Heart left ventricle (tissue), 16 donors: ENCODE measurements at regions not wholly inside any gene's neighbourhood (a gene's known extent, or its start where the extent isn't known, plus 50 kb on each side); places are given as distances from the start of the nearest gene placed in this dataset.

Experiments used
- ATAC-seq, 4 donors: fragments of 200-7000 bp; cut with Tn5 transposase; one replicate each; pipeline ENCODE4 v1.9.1; 2020 to 2022; ENCODE audit warnings: moderate library complexity in 4 of 4, mild to moderate bottlenecking in 3 of 4, moderate number of reproducible peaks in 1 of 4
- DNase-seq, 5 donors: peaks; one replicate each; pipeline ENCODE4 v3.0.0-alpha.2; 2020
- H3K27ac ChIP-seq, 12 donors: fragments of 200-600 bp; sonication (generic) in 4 of 12; one replicate each; pipeline versions ENCODE4 v1.5.0 to v1.8.0; 2016 to 2022; ENCODE audit warnings: mild to moderate bottlenecking in 2 of 12
- H3K27me3 ChIP-seq, 9 donors: fragments of 200-600 bp; sonication (generic) in 2 of 9; one replicate each; pipeline versions ENCODE4 v1.5.1 to v1.8.0; 2016 to 2022; ENCODE audit warnings: mild to moderate bottlenecking in 3 of 9
- H3K36me3 ChIP-seq, 9 donors: fragments of 200-600 bp; sonication (generic) in 2 of 9; one replicate each; pipeline versions ENCODE4 v1.5.0 to v1.8.0; 2018 to 2022; ENCODE audit warnings: mild to moderate bottlenecking in 2 of 9
- H3K4me1 ChIP-seq, 12 donors: fragments of 200-600 bp; sonication (generic) in 4 of 12; one replicate each; pipeline versions ENCODE4 v1.5.0 to v1.8.0; 2016 to 2022; ENCODE audit warnings: mild to moderate bottlenecking in 3 of 12
- H3K4me3 ChIP-seq, 12 donors: fragments of 200-600 bp; sonication (generic) in 4 of 12; one replicate each; pipeline versions ENCODE4 v1.5.0 to v1.8.0; 2017 to 2022; ENCODE audit warnings: mild to moderate bottlenecking in 9 of 12, moderate library complexity in 4 of 12
- H3K9me3 ChIP-seq, 12 donors: fragments of 200-600 bp; sonication (generic) in 4 of 12; one replicate each; pipeline versions ENCODE4 v1.5.0 to v1.8.0; 2016 to 2022; ENCODE audit warnings: mild to moderate bottlenecking in 1 of 12
- CTCF ChIP-seq, 12 donors: fragments of 200-600 bp; sonication (generic) in 4 of 12; IDR thresholded peaks; one replicate each; pipeline versions ENCODE4 v1.5.0 to v1.8.0; 2018 to 2022; ENCODE audit warnings: antibody characterized with exemption in 12 of 12, mild to moderate bottlenecking in 5 of 12
- POLR2A ChIP-seq, 2 donors: fragments of 450-650 bp; IDR thresholded peaks; one replicate each; pipeline ENCODE4 v1.6.1; 2017; ENCODE audit warnings: antibody characterized with exemption in 2 of 2, mild to moderate bottlenecking in 2 of 2, moderate library complexity in 2 of 2
- WGBS, 4 donors: extraction: QIAGEN DNeasy Blood & Tissue Kit in 2 of 4; methylation state at CpG; one replicate each; pipeline versions ENCODE4 v1.1.5 to v1.1.7; 2013 to 2018; 5-methylcytosine and 5-hydroxymethylcytosine counted together
- intact Hi-C, 10 donors: fragments of 100-400 bp; cut with DNase I; formaldehyde crosslinking; loops; one replicate each; pipeline versions ENCODE4 v1.11.1 to v1.14.2; 2022
- donor health status: ischemic (EF 13 %, LVEDD 7.1; RV severe dilation, severe dysfunction).
- donor health status: healthy with polysubstance abuse.
- donor health status: DM: no; HTN: yes; CAD: no.
- donor health status: DM: no; HTN: no; CAD: no.
- donor health status: ischemic (EF 25% LVEDD 6.9; RV normal size, moderate dysfunction).
- donor health status: ischemic (EF 25% LVEDD 5.7; RV mildly dilated, moderate dysfunction).
- donor health status: healthy.
- donor health status: DM: yes; HTN: yes; CAD: no.
- donor health status: ischemic (EF 35%, LVEDD 5.7; RV mildly dilated, moderate dysfunction).
- donor health status: nonischemic (EF 11% LVEDD 7.7; RV severe dilation, severe dysfunction).
- donor health status: DM: yes; HTN: yes; CAD: no.
- donor health status: PGD.
- donor health status: ischemic (EF 29% LVEDD 5.4; RV normal size, mild dysfunction).
- donor health status: nonischemic (EF 23%, LVEDD 6.1; RV moderate dilation, normal function).

GRCh38 chr7:27423290-27423689, 180.7 kb downstream of the EVX1 start:
- TF ChIP-seq CTCF (IDR thresholded peaks at IDR 0.05), result no peak
- no peak for TF ChIP-seq POLR2A (IDR thresholded peaks at IDR 0.05)
- Histone ChIP-seq H3K27me3 (peaks cover 0 to 5% (median 0%) of the 10 kb centered on the region in 9 donors), H3K4me1 (peaks cover 0 to 11% (median 0%) of the 10 kb centered on the region in 12 donors), H3K36me3 (no peaks in the 10 kb centered on the region), H3K9me3 (peaks cover 0 to 6% (median 0%) of the 10 kb centered on the region in 12 donors), H3K27ac (no peak overlapping the region), H3K4me3 (no peak overlapping the region)
- DNase-seq, result no peak
- no peak for ATAC-seq
- WGBS, 4 donors, result 85 to 87% (median 87%) methylated on average over 8 of the region's 8 CpGs
- intact Hi-C loops, result no loop called here

GRCh38 chr7:27423821-27424220, 181.2 kb downstream of the EVX1 start:
- TF ChIP-seq CTCF (IDR thresholded peaks at IDR 0.05), result no peak
- TF ChIP-seq POLR2A (IDR thresholded peaks at IDR 0.05), result no peak
- WGBS, 4 donors, result 73 to 95% (median 88%) methylated on average over 10 of the region's 10 CpGs
- no peak for DNase-seq
- Histone ChIP-seq H3K4me3 (no peak overlapping the region), H3K36me3 (no peaks in the 10 kb centered on the region), H3K4me1 (peaks cover 0 to 11% (median 0%) of the 10 kb centered on the region in 12 donors), H3K27ac (no peak overlapping the region), H3K27me3 (peaks cover 0 to 5% (median 0%) of the 10 kb centered on the region in 9 donors), H3K9me3 (peaks cover 0 to 6% (median 0%) of the 10 kb centered on the region in 12 donors)
- intact Hi-C loops, result no loop called here
- ATAC-seq, result no peak

- WGBS, 4 donors, result 41 to 53% (median 47%) methylated on average over 3 of the region's 3 CpGs
- Histone ChIP-seq H3K27me3 (peaks cover 0 to 5% (median 0%) of the 10 kb centered on the region in 9 donors), H3K9me3 (peaks cover 0 to 6% (median 0%) of the 10 kb centered on the region in 12 donors), H3K36me3 (no peaks in the 10 kb centered on the region), H3K4me3 (no peak overlapping the region), H3K27ac (no peak overlapping the region), H3K4me1 (peaks cover 0 to 11% (median 0%) of the 10 kb centered on the region in 12 donors)
- intact Hi-C loops, result no loop called here
- DNase-seq (no peak), ATAC-seq (no peak)
- TF ChIP-seq CTCF (IDR thresholded peaks at IDR 0.05), result no peak
- TF ChIP-seq POLR2A (IDR thresholded peaks at IDR 0.05), result no peak
These were observed 181.6 kb downstream of the EVX1 start for GRCh38 chr7:27424231-27424630.

GRCh38 chr7:27424749-27425148, 182.1 kb downstream of the EVX1 start:
- intact Hi-C loops, result no loop called here
- TF ChIP-seq POLR2A (IDR thresholded peaks at IDR 0.05), result no peak
- no peak for TF ChIP-seq CTCF (IDR thresholded peaks at IDR 0.05)
- Histone ChIP-seq H3K36me3 (no peaks in the 10 kb centered on the region), H3K9me3 (peaks cover 0 to 6% (median 0%) of the 10 kb centered on the region in 12 donors), H3K4me1 (peaks cover 0 to 11% (median 0%) of the 10 kb centered on the region in 12 donors), H3K4me3 (no peak overlapping the region), H3K27ac (no peak overlapping the region), H3K27me3 (peaks cover 0 to 5% (median 0%) of the 10 kb centered on the region in 9 donors)
- ATAC-seq (peak in 1 of 4 donors; percentile 49), DNase-seq (no peak)
- 38 to 59% (median 50%) methylated on average over 4 of the region's 4 CpGs for WGBS, 4 donors
